Neural progenitor cell (in vitro differentiated cells): ENCODE measurements at regions not wholly inside any gene's neighbourhood (a gene's known extent, or its start where the extent isn't known, plus 50 kb on each side); places are given as distances from the start of the nearest gene placed in this dataset.

ENCODE experiments used
- CTCF ChIP-seq: fragments of 200-600 bp; sonication (generic); IDR thresholded peaks from 2 replicates; pipeline ENCODE4 v1.5.1; 2017; ENCODE audit warnings: antibody characterized with exemption, mild to moderate bottlenecking
- EZH2 ChIP-seq: fragments of 200-600 bp; sonication (generic); IDR thresholded peaks from 2 replicates; pipeline ENCODE4 v1.6.1; 2017; ENCODE audit warnings: antibody characterized with exemption, mild to moderate bottlenecking, moderate library complexity
- EZH2phosphoT487 ChIP-seq: fragments of 200-600 bp; sonication (generic); IDR thresholded peaks from 2 replicates; pipeline ENCODE4 v1.6.1; 2017; ENCODE audit warnings: antibody characterized with exemption

DNA sequence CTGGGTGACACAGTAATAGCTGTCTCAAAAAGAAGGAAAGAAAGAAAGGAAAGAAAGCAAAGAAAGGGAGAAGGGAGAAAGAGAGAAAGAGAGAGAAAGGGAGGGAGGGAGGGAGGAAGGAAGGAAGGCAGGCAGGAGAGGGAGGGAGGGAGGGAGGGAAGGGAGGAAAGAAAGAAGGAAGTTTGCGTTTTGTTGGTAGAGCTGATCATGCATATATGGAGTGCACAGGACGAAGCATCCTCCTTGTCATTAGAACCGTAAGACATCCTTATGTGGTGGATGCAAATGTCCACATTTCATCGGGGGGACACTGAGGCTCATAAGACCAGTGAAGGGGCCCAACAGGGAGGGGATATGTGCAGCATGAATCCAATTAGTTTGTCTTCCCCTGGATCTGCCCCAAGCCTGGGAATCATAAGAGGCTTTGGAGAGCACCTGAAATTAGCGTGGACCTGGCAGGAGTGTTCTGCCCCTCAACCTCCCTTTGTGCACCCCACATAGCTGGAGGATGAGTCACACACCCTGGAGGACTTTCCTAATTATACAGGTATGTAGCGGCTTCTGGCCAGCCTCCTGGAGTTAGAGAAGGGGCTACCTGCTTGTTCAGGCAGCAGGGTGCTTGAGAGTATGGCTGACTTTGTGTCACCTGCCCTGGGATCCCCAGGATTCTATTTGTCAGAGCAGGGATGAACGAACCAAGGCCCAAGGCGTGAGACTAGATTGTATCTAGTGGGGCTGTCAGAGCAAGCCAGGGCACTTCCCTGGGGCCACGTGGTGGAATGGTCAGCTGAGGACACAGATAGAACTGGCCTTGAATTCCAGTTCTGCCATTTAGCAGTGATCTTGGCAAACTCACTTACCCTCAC lies 119.7 kb upstream of the CD82 start:
- TF ChIP-seq CTCF, result no peak
- no peak for TF ChIP-seq EZH2phosphoT487
- TF ChIP-seq EZH2, result no peak
